GM12874 (cell line): ENCODE measurements at regions not wholly inside any gene's neighbourhood (a gene's known extent, or its start where the extent isn't known, plus 50 kb on each side); places are given as distances from the start of the nearest gene placed in this dataset.

Experiments
- CTCF ChIP-seq: IDR thresholded peaks from 2 replicates; pipeline ENCODE4 v1.5.1; 2011; ENCODE audit warnings: low read depth, mild to moderate bottlenecking, control low read depth, low read length, moderate library complexity; ENCODE audit not compliant: insufficient read depth

GRCh38 chr3:99439892-99440291 lies 198.5 kb upstream of the COL8A1 start:
- no peak for TF ChIP-seq CTCF

- no peak for TF ChIP-seq CTCF
Observed at GRCh38 chr3:99434190-99434589, 204.2 kb upstream of the COL8A1 start.

- TF ChIP-seq CTCF = no peak
Observed at GRCh38 chr3:99430348-99431134, 207.9 kb upstream of the COL8A1 start.

- TF ChIP-seq CTCF = no peak
Observed at GRCh38 chr3:99429502-99429901, 208.9 kb upstream of the COL8A1 start.

- no peak for TF ChIP-seq CTCF
Observed at GRCh38 chr3:99425930-99426329, 212.5 kb upstream of the COL8A1 start.

GRCh38 chr3:99419116-99419515 lies 219.3 kb upstream of the COL8A1 start:
- TF ChIP-seq CTCF = no peak

GRCh38 chr3:99418709-99419108 lies 219.7 kb upstream of the COL8A1 start:
- TF ChIP-seq CTCF = no peak
